NK-92 (cell line): ENCODE measurements at regions not wholly inside any gene's neighbourhood (a gene's known extent, or its start where the extent isn't known, plus 50 kb on each side); places are given as distances from the start of the nearest gene placed in this dataset.

Experiments
- DNase-seq: peaks from one replicate; lab custom pipeline; 2025; ENCODE audit not compliant: unreplicated experiment; lab: John Stamatoyannopoulos, UW

DNA sequence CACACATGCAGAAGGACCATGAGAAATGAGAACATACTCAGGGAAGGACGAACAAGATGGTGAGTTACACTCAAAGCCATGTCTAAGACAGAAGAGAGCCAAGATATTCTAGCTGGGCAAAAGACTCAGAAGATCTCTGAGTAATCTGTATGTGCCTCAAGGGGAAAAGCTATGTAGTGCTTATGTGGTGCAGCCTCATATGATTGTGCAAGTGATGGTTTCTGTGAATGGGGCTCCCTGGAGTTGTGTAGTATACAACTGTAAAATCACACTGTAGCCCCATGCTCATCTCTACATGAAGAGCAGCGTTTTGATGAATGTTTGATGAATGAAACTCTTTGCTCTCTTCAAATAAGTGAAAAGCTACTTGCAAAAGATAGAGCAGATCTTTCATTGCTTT is 57.5 kb downstream of the OSR1 start:
- DNase-seq, result no peak

DNA sequence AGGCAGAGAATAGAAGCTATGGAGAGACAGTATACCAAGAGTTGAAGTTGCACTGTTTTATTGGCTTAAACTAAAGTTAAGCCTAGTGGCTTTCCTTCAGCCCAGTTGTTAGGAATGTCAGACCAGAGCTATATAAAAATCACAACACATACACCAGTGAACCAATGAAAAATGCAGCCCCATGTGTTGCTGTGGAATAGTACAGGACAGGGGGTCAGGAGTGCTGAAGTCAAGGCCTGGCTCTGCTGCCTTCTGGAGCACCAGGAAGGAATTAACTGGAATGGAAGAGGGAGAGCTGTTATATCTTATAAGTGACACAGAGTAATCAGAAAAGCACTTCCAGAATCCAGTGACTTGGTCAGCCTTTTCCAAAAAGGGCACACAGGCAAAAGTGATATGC is 58.9 kb downstream of the OSR1 start:
- no peak for DNase-seq

DNA sequence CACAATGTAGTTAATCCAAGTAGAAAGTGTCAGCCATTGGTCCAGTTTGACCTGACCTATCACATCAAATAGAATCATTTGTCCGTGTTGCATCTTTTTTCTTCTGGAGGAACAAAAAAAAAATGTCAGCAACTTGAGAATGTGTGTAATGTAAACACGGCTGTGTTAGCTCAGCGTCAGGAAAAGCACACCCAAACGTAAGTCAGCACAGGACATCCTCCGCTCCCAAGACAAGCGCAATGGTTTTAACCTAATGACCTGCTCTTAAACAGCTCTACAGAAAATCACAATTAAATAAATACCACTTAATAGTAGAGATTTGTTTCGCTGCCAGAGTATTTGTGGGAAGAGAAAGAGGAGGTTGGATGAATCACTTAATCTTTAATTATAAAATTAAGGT is 59.4 kb downstream of the OSR1 start:
- no peak for DNase-seq

DNA sequence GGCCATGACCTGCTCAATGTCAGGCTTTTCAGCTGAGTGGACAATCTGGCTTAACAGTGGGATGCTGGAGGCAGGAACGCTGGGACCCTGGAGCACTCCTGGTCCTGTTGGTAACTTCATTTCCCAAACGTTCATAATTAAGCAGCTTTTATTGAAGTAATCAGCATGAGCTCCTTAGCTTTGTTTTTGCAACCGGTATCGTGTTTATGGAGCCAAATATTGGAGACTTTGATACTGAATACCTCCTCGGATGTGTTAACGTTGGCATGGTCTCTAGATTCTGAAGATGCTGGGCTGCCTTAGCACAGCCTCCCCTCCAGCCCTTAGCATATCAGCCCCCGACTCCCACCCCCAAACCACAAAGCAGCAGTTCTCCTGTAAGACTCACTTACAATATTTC is 60.7 kb downstream of the OSR1 start:
- DNase-seq, result no peak

DNA sequence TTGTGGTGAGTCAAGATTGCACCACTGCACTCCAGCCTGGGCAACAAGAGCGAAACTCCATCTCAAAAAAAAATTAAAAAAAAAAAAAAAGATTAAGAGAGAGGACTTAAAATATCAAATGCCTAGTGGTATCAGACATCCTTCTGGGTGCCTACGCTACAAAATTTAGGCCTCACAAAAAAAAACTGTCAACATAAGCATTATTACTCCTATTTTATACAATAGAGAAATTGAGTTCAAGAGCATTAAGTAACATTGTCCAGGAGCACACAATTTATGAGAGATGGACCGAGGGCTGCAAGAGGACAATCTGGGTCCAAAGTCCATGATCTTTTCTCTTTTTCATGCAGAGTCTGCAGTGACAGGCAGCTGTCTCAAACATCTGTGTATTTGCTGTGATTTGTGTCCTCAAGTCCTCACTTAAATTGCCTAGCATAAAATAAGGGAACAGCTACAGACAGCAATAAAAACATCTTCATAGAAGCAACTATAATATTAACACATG is 62.4 kb downstream of the OSR1 start:
- DNase-seq, result no peak

DNA sequence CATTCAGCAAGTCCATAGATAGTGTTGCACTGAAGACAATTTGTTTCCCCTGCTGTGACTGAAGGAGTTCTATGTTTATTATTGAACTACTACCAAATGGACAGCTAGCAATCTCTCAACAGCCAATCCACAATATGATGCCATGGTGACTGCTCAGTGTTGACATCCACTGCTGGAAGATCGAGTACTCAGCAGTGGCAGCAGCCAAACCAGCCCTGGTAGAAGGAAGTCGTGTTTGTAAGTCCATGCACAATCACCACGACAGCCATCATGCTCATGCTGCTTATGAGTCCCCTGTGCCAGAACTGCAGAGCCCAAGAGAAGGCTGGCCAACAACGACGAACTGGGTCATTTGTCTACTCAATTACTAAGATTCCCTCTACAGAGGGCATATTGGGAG is 66.4 kb downstream of the OSR1 start:
- DNase-seq, result no peak

DNA sequence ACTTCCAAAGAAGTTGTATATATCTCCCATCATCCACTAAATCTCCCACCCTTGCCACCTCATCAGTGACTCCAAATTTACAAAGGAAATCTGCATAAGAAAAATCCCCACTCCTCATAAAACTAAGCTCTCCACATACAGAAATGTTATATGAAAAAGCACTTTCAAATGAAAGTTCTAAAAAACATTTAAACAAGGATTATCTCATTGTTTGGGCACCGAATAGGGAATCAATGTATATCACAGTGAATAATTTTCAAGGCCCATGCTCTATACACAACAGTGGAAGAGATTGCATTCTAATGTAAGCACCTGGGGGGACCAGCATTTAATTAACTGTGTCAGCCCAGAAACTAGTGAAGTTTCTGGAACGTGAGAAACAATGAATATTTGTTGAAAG is 70.1 kb downstream of the OSR1 start:
- DNase-seq, result no peak

DNA sequence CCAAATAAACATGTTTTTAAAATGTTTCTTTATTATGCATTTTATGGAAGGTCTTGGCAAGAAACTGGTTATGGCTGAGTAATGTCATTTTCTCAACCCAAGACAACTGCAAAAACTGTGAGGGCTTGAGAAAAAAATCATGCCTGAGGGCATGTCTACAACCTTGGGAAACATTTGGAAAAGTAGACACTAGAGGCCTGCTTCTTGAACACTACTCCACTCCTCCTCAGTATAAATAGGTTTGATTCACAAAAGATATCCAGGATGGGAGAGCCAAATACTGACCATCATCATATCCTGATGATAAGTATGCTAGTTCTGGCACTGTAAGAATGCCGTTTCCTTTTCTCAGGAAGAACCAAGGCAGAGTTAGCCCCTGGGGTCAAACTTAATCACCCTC is 71.1 kb downstream of the OSR1 start:
- DNase-seq, result no peak

DNA sequence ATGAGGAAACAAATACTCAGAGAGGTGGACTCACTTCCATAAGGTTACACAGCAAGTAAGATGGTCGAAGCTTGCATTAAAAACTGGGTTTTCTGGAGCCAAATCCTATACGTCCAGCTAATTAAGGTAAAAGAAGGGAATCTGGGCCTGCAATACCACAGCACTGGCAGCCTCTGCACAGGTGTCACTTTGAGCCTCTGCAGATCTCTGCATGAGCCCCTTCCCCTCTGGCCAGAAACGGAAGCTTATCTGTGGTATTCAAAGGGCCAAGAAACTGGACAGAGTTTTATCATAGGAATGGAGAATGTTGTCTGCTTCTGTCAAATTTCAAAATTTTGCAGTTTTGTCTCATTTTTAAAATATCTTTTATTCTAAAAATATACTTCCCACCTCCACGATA is 76.1 kb downstream of the OSR1 start:
- DNase-seq, result no peak

DNA sequence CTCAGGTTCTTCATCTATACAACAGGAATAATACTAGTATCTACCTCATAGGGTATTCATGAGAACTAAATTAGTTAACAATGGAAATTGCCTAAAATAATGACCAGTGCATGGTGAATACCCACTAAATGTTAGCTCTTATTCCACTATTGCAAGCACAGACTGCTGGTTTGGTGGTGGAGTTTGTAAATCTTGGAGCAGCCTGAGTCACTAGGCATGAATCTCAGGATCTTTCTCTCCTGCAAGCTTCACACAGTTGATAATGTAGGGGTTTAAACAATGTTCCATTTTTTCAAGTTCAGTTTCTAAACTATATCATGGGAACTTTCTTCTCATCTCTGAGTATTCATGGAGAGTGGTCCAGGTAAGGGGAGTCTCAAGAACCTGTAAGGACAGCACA is 84.0 kb downstream of the OSR1 start:
- no peak for DNase-seq

DNA sequence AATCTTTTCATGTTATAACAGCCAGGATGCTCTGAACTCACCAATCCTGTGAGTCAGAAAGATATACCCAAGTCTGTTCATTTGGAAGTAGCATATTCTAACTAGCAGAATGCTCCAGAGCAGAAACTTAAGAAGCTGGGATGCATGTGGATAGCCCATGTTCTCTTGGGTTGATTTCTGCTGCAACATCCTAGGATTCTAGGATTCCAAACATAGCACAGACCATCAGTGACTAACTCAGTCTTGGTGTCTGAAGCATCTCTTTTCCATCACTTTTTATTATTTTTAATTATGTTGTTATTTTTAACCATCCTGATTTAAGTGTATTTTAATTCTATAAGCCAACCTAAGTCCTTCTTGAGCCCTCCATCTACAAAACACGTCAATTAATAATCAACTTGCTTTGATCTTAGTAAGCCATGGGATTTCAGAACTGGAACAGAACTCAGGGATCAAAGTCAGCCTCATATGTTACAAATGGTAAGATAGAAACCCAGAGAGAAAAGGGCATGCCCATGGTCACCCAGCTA is 85.4 kb downstream of the OSR1 start:
- no peak for DNase-seq

DNA sequence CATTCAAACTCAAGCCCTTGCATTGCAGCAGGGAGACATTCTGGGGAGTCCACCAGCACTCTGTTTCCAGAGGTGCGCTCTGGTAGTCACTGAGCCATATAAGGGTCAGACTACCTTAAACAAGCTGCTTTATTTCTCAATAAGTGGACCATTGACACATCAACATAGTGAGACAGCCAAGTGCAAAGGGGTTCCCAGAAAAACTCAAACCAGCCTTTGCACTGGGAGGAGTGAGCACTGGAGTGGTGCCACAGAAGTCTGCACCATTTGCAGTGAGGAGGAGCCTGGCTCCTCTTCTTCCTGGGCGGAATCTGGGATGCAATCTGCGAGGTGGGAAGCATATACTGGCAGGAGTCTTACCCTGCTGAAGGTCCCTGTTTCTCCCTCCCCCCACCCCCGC is 86.4 kb downstream of the OSR1 start:
- DNase-seq, result no peak

DNA sequence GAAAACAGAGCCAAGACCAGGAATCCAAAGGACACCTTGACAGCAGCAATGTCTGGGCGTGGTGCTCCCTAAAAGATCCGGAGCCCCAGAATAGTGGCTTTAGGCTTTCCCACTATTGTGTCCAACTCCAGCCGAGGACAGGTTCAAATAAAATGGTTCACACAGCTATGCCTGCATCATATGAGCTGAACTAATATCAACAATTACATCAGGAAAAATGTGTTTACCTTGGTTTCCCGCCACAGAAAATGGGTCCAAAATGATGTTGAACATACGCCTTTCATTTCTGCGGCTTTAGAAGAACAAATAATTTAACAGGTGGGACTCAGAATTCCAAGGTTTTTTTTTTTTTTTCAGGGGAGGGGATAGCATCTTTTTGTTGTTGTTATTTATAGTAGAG is 93.6 kb downstream of the OSR1 start:
- DNase-seq, result no peak

DNA sequence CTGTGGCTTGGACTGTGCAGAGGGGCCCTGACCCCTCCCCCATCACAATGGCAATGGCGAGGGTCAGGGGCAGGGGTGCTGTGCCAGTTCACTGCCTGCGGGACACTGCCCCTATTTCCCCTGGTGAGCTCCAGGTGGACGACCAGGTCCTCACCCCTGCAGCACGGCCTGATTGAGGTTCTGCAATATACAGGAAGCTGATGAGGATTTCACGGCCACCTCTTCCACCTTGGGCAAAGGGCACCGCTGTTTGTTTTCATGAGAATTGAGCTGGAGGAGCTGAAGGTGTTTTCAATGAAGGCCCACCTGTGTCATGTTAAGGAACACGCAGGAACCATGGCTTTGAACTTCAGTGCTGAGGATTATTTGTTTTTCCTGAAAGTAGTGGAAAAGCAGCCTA is 96.3 kb downstream of the OSR1 start:
- no peak for DNase-seq

DNA sequence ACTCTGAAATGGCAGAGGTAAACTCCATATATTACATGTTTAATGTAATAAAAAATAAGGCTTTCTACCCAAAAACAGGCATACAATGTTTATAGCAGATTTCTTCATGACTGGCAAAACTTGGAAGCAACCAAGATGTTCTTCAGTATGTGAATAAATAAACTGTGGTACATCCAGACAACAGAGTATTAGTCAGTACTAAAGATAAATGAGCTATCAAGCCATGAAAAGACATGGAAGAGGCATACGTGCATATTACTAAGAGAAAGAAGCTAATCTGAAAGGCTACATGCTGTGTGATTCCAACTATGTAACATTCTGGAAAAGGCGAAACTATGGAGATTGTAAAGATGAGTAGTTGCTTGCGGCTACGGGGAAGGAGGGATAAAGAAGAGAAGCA is 97.4 kb downstream of the OSR1 start:
- DNase-seq, result no peak

DNA sequence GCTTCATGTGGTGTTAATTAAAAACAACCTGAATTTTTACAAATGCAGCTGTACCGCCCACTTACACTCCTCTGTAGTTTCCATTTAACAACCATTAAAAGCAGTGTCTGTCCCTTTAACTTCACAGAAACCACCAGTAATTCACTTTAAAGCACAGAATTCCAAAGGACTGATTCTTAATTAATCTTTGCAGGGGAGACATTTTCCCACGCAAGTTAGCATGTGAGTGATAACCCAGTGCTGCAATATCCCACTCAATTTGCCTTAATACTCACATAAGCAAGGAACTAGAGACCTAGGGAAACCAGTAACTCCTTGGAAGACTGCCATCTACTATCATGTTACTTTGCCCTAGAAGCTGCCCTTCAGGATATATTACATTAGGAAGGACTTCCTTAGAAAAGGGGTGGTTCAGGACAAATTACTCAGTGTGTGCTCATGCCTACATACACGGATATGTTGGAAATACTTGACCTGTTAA is 102.3 kb downstream of the OSR1 start:
- DNase-seq, result no peak

DNA sequence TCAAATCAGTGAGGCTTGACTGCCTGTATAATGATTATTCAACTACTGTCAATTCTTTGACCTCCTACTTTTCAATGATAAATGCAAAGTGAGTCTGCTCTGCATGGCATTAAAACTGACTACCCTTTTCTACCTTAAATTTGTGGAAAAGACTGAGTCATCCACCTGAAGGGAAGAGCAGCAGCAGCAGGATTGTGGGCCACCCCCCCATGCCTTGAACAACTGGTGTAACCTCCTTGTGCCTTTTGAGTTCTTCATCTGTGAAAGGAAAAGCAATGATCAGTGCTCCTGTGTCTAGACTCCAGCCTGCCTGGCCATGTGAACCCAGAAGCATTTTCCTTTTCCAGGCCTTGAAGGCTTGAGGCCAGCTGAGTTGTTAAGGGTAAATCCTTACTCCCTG is 102.9 kb downstream of the OSR1 start:
- no peak for DNase-seq

DNA sequence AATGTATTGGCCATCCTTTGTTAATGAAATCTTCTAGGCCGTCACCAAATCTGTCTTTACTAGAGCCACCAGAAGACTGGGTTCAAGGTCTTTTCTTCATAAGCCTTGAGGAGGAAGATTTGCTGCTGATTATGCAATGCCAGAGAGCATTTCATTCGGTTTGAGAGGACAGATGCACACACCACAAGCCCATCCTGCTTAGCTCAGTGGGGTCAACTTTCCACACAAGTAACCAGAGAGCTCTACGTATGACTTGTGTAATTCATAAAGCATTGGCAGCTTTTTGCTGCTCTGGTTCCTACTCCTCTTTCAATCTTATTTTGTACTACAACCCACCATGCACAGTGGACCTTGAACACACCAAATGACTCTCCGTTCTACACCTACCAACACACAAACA is 106.9 kb downstream of the OSR1 start:
- DNase-seq, result no peak

DNA sequence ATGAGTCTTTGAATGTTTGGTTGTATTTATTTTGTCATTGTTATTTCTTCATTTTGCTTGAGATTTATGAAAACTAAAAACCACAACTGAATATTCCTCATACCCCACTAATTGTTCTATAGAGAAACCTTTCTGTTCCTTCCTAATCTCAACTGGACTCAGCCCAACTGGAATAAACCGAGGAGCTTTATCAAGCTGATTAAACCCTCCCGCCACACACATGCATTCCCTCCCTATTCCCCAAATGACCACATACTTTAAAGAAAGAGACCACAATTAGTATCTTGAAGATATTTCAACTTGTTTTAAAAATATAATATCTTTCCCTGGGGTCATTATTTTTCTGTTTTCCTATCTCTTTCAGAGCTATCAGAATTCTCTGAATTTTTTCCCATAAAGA is 107.5 kb downstream of the OSR1 start:
- no peak for DNase-seq

DNA sequence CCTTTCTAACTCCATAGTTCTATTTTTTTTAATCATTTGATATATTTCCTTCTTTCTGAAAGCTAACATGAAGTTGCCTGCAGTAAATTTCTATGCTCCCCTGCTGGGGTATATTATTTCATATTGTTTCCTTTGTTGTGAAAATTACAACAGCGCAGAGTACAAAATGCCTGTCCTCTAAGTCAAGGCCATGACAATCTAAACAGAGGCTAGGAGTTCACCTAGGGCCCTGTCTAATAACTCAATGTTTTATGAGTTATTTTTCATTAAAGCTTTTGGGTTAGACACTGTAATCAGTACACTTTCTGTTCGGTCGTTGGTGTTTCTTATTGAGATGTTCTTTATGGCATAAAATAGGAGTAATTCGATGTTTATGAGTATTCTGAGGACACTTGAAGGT is 111.2 kb downstream of the OSR1 start:
- DNase-seq, result no peak

DNA sequence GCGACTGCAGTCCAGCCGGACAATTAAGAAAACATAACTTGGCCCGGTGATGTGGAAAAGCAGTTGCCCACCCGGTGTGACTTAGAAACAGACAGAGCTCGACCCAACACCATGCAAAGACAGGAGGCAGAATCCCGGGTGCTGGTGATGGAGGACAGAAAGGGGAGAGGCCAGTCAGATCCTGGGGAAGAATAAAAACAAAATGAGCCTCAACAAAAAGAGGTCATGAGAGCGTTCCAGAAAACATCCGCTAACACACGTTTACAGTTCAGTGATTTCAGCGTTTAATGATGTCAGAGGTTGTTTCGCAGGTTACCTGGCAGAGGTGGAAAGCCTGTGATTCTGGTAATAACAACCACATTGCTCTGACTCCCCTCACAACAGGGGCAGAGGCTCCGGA is 111.9 kb downstream of the OSR1 start:
- DNase-seq, result no peak

DNA sequence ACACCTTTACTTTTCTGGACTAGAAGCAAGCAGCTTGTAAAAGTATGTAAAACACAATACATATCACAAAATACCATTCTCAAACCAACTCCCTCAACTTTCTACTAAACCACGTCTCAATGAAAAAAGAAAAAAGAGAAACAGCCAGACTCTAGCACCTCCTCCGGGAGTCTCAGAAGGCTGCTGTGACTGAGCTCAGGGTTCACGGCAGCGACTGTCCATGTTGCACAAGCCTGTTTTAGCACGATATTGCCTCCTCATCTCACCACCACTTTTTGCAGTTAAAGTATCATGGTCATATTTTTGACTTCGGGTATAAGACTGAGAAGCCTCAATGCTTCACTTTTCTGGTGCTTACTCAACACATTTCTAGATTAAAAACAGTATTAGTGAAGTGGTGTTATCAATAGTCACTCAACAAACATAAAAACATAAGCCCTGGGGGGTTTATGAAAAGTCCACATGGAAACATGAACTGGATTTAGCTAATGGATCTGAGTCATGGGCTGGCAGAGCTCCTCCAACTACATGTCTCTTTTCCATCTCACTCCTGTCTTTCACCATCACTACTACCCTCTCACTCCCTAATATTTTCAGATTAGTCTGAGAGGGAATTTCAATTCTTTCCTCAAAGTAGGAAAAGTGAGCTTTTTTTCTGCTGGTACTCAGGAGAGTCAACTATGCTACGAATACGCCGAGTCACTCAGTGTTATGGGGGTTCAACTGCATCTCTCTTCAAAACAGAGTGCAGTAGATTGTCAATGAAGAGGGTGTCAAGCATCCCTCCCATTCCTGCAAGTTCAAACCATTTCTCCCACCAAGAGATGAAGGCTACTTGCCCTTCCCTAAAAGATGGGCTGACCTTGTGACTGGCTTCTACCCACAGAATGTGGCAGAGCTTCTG is 113.7 kb downstream of the OSR1 start:
- no peak for DNase-seq
